ENCODE measurements at regions not wholly inside any gene's neighbourhood (a gene's known extent, or its start where the extent isn't known, plus 50 kb on each side); places are given as distances from the start of the nearest gene placed in this dataset.

DNA sequence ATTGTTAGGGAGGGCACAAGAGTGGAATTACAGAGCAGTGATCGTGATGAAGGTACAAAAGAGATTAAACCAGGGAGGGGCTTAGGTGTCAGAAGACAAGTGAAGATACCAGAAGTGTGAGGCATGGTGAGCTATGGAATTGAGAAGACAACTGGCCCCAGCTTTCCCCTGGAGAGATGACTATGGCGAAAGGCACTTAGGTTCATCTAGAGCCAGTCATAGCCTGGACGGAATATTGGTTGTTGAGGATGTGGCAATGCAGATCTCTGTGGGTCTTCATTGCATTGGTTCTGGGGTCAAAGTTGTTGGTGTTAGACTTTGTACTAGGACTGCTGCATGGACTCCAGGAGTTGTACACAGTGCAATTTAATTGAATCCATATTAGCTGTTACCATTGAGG lies 115.7 kb downstream of the FASLG start:
- TF ChIP-seq, protein P1, sequence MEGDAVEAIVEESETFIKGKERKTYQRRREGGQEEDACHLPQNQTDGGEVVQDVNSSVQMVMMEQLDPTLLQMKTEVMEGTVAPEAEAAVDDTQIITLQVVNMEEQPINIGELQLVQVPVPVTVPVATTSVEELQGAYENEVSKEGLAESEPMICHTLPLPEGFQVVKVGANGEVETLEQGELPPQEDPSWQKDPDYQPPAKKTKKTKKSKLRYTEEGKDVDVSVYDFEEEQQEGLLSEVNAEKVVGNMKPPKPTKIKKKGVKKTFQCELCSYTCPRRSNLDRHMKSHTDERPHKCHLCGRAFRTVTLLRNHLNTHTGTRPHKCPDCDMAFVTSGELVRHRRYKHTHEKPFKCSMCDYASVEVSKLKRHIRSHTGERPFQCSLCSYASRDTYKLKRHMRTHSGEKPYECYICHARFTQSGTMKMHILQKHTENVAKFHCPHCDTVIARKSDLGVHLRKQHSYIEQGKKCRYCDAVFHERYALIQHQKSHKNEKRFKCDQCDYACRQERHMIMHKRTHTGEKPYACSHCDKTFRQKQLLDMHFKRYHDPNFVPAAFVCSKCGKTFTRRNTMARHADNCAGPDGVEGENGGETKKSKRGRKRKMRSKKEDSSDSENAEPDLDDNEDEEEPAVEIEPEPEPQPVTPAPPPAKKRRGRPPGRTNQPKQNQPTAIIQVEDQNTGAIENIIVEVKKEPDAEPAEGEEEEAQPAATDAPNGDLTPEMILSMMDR (IDR thresholded peaks at IDR 0.05), result no peak
- TF ChIP-seq EZH2 (IDR thresholded peaks at IDR 0.05), result no peak
- TF ChIP-seq EZH2phosphoT487 (IDR thresholded peaks at IDR 0.05), result no peak
